GOT3 (cell line): ENCODE measurements at regions not wholly inside any gene's neighbourhood (a gene's known extent, or its start where the extent isn't known, plus 50 kb on each side); places are given as distances from the start of the nearest gene placed in this dataset.

Experiments
- DNase-seq: peaks from one replicate; lab custom pipeline; 2025; ENCODE audit warnings: mixed read lengths; lab: John Stamatoyannopoulos, UW

DNA sequence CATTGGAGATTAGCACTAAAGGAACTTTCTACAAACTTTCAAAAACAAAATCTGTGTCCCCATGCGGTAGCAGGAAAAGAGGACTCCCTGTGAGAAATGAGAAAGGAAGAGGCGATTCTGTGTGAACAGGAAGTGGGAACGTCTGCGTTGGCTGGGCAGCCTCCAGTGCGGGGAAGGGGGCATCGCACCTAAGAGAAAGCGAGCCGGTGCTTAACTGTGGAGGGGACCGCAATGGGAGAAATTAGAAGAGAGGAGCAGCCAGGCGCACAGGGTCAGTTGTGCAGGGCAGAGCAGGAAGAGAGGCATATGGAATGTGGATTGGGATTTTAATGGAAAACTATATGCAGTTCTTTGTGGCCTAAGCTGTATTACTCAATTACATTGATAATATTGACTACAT is 77.4 kb upstream of the DOCK9 start:
- DNase-seq, result no peak

DNA sequence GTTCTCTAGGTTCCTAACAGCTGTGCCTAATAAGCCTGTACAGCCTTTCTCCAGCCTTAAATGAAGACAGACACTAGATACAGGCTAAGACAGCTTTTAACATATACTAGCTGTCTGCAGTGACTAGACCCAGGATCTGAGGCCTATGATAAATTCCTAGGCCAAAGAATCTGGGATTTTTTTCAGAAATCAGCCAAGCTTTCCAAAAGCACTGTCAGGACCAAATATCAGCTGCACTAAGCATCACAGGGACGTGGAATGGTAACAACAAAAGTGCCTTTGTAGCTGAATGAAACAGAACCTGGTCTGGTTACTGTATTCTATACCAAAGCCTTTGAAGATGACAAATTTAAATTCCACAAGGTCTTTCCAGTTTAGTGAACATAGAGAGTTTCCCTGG is 77.9 kb upstream of the DOCK9 start:
- DNase-seq, result no peak

DNA sequence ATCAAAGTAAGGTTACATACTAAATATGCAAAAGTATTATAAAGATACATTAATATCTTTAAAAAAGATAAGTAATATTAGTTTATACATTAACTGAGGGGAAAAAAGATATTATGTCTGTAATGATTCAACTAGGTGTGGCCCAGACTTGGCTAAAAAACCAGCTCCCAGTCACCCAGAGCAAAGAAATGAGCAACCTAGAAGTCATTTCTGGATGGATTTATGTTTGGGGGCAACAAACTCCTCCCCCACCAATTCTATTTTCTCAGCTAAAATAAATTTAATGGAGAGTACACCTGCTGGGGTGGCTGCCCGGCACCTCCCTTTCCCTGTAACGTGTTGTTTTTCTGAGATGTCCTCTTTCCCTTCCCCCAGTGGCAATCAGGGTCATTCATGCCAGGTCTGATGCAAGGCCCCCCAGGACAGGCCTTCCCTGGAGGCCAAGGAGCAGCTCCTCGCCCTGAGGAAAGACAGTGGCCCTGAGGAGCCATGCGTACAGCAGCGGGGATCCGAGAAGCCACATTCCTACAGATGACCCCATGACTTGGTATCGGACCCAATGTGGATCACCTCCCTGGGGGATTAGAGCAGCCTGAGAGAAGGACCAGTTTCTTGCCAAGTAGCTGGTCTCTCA is 78.6 kb upstream of the DOCK9 start:
- no peak for DNase-seq

DNA sequence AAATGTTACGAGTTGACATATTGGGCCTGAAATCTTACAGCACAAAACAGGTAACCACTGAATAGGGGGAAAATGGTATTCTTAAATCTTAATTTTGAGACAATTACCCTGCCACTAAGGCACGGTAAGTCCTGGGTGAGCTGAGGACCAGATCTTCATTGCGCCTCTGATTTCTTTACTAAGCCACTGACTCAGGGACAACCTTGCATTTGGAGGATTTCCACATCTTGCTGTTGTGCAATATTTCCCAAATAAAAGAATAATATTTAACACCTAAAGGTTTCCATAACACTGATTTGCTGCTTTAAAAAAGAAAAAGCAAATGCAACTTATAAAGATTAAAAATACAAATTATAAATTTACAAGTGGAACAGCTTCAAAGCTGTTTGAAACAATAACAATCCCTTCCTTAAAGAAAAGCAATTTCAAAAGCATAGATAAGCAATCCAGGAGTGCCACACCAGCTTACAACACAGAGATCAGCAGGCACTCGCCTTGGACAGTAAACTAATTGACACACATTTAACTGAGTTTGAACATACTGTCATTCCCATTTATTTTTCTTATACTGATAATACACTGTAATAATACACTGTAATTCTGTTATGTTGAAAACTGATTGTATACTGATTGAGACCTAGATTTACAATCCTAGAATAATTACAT is 79.6 kb upstream of the DOCK9 start:
- DNase-seq, result no peak

DNA sequence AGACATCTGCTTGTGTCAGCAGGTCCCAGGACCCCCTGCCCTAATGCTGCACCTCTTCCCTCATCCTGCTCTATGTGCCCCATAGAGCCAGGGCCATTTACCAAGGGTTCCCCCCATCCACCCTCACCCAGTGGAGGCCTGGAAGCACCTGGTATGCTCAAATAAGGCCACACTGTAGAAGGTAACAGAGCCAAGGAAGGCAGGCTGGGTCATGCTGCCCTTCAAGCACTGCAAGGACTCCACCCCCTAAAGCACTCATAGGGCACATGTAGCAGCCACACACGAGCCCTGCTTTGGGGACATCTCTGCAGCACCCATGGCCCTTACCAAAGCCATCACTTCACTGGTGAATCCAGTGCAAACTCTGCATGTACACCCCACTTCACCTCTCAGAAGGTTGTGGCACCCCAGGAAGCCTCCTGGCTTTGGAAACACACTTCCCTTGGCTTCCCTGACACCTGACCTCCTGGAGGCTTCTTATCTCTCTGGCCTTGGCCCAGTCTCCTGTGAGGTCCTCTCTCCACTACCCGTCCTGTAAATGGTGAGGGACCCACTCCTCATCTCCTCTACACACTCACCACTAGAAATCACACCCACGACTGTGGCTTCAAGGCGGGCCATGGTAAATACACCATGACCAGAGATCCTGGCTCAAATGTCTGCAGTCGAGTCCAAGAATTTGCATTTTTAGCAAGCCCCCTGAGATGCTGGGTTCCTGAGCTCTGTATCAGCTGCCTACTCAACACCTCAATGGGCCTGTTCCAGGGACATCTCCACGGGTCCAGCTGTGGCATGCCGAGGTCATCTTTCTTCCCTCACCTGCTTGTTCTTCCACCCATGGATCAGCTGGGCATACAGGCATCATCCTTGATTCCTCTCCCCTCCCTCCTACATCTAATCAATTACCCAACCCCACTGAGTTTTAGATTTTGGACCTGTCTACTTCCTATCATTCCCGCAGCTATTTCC is 80.9 kb upstream of the DOCK9 start:
- no peak for DNase-seq

DNA sequence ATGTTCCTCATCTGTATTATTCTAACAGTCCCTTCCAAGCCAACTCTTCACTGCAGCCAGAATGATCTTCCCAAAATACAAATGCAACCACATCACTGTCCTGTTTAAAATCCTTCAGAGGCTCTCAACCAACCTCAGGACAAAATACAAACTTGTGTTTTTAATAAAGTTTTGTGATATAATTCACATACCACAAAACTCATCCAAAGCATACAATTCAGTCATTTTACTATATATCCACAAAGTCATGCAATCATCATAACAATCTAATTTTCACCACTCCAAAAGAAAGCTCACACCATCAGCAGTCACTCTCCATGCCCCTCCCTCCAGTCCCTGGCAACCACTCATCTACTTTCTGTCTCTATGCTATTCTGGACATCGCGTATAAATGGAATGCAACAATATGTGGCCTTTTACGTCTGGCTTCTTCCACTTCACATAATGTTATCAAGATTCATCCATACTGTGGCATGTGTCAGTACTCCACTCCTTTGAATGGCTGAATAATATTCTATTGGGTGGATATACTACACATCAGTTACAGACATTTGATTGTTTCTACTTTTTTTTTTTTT is 81.7 kb upstream of the DOCK9 start:
- no peak for DNase-seq

DNA sequence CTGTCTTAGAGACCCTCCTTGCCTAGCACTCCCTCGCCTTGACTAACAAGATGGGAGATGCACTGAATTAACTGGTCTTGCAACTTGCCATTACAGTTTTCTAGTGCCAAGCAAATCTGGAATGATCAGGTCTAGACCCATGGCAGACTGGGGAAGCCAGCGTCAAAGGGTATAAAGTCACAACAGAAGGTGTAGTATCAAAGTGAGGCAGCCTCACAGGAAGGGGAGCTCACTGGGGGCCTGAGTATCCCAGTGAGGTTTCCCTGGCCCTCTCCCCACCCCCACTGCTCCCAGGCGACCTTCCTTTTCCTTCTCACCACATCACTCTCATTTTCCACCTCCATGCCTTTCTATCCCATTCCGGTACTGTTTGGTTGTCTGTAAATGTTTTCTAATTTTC is 83.5 kb upstream of the DOCK9 start:
- DNase-seq, result no peak

DNA sequence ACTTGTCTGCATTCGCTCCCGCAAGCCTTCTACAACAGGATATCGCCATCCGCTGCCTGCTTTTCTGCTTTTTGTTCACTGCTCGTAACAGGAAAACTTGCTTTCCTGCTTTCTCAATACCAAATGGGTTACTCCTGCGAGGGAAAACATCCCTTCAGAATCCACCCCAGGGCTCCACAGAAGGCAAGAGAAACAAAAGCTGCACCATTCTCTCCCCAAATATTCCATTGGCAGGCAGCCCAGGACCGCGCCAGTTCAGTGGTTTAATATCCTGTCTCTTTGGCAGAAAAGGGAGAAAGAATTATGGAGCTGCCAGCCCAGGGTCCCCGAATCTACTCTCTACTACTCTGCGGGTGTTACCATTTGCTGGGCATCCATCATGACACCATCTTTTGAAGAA is 84.7 kb upstream of the DOCK9 start:
- no peak for DNase-seq

DNA sequence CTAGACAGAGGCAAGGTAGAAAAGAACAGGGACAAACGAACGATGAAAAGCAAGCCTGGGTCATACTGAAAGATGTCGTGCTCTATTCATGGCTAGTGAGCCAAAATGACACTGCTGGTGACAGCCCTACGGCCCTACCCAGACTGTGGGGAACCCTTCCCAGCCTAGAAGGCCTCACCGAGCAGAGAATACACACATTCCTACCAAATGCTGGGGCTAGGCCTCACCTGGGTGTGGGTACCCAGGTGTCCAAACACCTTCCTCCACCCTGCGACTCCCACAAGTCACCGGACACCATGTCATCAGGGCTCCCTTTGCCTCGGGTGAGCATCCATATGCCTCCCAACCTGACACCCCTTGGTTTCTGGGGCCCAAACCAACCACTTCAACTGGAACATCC is 85.3 kb upstream of the DOCK9 start:
- no peak for DNase-seq

DNA sequence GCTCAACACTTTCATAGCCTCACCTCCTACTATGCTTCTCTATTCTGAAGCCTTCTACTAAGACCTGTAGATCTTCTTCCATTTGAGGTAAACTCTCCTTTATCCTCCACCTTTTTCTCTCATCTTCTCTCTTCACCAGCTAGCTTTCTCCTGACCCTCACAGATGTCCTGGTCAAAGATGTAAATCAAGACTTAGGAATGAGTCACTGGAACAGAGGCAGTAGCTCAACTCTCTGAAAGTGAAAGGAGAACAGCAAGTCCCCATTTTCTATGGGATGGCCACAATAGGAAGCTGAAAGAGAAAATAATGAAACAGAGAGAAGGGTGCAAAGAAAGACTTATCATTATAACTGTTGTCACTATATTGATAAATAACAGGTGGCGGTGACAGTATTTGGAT is 86.1 kb upstream of the DOCK9 start:
- no peak for DNase-seq

DNA sequence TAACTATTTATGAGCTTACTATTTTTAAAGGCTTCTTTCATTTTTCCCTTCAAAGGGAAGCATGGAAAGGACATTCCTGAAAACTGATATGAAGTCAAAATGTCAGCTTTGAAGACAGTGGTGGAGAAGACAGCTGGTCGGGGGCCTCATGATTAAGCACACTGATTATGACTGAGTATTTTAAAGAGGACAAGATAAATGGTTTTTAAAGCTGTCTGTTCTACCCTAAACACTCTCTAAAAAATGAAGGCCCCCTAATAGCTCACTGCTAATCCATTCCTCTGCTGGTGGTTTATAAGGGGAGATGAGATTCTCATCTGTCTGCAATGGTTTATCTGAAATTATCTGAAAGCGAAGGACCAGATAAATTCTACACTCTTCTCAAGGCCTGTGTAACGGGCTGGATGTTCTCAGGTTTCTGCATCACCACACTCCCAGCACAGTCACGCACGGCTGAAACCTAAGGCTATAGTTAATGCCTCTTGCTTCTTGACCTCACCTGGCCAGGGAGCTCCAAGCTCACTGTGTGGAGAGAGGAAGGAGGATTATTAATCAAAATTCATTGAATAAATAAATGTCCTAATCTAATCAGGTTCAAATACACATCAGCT is 86.9 kb upstream of the DOCK9 start:
- no peak for DNase-seq

DNA sequence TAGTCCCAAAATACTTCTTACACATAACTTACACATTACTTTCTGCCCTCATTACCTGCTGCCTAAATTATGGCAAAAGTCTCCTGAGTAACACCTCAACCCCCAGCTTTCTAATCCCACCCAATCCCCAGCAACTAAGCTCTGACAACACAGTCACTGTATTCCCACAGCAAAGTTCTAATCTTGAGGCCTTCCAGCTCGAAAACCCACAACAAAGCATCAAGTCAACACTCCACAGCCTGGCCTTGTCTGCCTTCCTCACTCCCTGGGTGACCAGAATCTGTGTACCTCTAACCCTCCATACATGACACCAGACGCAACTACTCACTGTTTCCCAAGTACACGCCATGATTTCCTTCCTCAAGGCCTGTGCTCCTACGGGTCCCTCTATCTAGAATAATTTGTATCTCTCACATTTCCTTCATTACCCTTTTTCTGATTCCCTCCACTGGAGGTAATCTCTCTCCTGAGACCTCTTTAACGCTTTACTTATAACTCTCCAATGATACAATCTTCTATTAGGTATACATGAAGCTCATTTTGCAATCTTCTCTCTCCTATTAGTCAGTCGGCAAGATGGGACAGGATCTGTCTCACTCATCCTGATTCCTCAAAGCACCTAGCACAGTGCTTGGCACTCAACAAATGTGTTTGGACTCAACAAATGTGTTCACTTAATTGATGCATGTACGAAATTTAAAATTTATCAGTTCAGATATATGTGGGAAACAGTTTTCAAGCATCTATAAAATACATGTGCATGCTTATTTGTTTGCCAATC is 87.6 kb upstream of the DOCK9 start:
- DNase-seq, result no peak

DNA sequence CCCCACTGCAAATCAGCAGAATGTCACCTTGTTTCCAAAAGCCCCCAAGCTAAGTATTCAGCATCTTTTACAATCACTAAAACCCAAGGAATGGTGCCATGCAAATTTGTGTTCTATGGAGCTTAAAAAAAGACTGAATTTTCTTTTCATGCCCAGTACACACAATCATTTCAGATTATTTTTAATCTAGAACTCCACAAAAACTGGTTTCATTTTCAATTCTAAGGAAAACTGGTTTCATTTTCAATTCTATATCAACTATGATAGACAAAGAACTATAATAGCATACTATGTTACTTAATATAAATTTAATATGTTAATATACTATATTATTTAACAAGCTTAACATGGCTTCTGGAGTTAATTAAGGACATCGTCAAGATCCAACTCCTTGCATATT is 88.4 kb upstream of the DOCK9 start:
- no peak for DNase-seq

DNA sequence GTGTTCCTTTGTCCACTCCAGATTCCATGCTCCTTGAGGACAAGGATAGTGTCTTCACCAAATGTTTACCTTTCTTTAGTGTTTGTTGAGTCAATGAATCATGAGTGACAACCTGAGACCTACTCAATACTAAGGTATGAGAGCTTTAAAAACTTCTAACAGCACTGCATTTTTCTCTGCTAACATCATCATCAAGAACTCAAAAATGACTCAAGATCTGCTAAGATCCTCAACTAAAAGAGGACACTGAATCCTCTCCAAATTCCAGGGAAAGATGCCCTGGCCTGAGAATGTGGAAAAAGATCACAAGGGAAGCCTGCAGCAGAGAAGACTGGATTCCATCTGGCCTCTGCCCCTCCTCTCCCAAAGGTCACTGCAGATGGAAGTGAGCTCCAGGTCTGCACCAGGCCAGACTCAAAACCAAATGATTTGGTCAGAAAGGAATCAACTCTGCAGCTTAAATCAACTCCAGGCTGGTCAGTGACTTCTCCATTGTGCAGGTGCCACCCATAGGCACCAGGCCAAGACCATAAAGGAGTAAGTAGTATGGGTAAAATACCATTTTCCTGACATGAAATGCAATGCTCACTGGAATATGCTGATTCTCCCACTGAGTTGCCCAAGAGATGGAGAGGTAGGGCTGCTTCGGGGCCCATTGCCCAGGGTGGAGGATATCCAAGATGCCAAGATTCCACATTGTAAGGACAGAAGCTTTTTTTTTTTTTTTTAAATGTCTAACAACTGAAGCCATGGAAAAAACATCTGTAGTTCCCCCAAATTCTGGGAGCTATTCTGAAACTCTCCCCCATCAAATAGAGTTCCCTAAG is 89.5 kb upstream of the DOCK9 start:
- DNase-seq, result no peak

DNA sequence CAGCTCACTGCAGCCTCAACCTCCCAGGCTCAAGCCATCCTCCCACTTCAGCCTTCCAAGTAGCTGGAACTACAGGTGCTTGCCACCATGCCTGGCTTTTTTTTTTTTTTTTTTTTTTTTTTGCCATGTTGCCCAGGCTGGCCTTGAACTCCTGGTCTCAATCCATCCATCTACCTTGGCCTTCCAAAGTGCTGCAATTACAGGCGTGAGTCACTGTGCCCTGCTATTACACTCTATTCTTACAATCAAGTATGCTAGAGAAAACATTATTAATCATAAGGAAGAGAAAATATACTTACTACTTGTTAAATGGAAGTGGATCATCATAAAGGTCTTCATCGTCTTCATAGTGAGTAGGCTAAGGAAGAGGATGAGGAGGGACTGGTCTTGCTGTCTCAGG is 93.3 kb upstream of the DOCK9 start:
- no peak for DNase-seq

DNA sequence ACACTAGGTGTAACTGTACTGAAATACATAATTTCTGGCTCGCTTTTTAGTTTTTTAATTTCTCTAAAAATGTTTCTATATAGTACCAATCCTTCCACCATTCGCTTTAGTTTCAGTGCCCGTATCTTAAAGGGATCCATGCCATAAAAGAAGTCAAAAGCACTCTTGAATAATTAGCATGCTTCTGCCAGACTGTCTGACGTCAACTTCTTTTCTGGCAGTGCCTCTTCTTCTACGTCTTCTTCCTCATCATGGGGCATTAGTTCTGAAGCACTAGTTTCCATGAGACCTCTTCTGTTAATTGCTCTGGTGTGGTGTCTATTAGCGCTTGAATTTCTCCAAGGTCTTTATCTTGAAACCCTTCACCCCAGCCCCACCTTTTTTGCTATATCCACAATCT is 93.8 kb upstream of the DOCK9 start:
- DNase-seq, result no peak

DNA sequence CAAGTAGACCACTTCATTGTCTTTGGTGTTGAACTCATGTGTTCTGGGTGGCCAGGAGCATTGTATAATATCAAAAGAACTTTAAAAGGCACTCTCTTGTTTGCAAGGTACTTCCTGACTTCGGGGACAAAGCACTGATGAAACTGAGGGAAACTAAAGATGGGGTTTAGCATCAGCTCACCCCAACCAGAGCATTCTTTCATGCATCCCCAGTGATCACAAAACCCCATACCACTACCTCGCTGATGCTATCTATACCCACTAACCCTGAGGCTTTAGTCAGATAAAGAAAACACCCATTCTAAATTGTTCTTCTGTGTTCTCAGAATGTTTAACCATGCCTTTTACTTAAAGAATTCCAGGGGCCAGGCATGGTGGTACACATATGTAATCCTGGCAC is 94.5 kb upstream of the DOCK9 start:
- DNase-seq, result no peak

DNA sequence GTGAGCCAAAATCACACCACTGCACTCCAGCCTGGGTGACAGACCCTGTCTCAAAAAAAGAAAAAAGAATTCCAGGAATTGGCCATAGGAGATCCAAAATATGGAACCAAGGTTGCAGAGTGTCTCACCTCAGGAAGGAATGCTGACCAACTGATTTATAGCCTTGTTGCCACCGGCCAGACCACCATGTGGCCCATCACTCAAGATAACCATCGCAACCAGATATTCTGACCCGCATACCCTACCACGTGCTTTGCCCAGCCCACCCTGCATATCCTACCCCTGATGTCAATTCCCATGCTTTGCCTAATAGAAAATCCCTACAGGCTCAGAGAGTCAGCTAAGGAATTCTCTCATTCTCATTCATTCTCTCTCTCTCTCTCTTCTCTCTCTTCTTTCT is 95.1 kb upstream of the DOCK9 start:
- no peak for DNase-seq

DNA sequence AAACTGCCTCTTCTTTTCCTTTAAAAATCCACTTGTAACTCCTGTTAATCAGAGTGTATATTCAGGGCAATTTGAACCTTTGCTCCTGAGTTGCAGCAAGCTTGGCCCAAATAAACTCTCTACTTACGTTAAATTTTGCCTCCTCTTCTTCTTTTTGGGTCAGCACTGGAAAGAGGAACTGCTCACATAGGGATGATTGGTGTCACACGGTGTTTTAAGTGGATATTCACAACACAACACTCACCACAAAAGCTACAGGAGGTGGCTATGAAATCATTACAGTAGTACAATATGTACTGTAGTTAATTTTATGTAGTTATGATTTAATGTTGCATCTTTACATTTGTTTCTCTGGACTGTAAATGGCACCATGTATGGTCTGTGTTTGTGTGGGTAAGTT is 96.8 kb upstream of the DOCK9 start:
- DNase-seq, result no peak
